ENCODE measurements at regions not wholly inside any gene's neighbourhood (a gene's known extent, or its start where the extent isn't known, plus 50 kb on each side); places are given as distances from the start of the nearest gene placed in this dataset.

DNA sequence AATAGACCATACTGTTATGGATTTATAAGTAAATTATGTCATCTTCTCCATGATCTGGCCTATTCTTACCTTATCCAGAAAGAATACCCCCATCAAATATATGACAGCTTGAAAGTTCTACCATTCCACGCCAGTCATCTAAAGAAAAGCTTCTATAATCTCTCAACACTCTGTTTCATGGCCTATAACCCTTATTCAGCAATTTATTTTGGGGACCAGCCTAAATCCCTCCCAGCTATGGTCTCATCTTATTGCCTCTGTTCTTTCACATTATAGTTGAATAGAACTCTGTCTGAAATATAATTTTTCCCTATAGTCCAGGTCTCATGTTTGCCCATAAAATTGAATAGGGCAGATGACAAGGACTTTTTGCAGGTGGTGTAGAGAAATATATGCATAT, 2387.6 kb upstream of the WWC1 start:
- no peak for TF ChIP-seq EZH2 (IDR thresholded peaks at IDR 0.05; ENCODE audit: borderline replicate concordance, insufficient read depth, low read depth, low read length, poor library complexity, severe bottlenecking)
- TF ChIP-seq, protein P1, sequence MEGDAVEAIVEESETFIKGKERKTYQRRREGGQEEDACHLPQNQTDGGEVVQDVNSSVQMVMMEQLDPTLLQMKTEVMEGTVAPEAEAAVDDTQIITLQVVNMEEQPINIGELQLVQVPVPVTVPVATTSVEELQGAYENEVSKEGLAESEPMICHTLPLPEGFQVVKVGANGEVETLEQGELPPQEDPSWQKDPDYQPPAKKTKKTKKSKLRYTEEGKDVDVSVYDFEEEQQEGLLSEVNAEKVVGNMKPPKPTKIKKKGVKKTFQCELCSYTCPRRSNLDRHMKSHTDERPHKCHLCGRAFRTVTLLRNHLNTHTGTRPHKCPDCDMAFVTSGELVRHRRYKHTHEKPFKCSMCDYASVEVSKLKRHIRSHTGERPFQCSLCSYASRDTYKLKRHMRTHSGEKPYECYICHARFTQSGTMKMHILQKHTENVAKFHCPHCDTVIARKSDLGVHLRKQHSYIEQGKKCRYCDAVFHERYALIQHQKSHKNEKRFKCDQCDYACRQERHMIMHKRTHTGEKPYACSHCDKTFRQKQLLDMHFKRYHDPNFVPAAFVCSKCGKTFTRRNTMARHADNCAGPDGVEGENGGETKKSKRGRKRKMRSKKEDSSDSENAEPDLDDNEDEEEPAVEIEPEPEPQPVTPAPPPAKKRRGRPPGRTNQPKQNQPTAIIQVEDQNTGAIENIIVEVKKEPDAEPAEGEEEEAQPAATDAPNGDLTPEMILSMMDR (IDR thresholded peaks at IDR 0.05) = no peak
